ENCODE measurements at regions not wholly inside any gene's neighbourhood (a gene's known extent, or its start where the extent isn't known, plus 50 kb on each side); places are given as distances from the start of the nearest gene placed in this dataset.

- TF ChIP-seq, protein P1, sequence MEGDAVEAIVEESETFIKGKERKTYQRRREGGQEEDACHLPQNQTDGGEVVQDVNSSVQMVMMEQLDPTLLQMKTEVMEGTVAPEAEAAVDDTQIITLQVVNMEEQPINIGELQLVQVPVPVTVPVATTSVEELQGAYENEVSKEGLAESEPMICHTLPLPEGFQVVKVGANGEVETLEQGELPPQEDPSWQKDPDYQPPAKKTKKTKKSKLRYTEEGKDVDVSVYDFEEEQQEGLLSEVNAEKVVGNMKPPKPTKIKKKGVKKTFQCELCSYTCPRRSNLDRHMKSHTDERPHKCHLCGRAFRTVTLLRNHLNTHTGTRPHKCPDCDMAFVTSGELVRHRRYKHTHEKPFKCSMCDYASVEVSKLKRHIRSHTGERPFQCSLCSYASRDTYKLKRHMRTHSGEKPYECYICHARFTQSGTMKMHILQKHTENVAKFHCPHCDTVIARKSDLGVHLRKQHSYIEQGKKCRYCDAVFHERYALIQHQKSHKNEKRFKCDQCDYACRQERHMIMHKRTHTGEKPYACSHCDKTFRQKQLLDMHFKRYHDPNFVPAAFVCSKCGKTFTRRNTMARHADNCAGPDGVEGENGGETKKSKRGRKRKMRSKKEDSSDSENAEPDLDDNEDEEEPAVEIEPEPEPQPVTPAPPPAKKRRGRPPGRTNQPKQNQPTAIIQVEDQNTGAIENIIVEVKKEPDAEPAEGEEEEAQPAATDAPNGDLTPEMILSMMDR (IDR thresholded peaks at IDR 0.05): peak; percentile 52 to 75 (median 67)
- no peak for TF ChIP-seq POLR2A (IDR thresholded peaks at IDR 0.05)
These were observed 207.9 kb upstream of the MYO3A start for GRCh38 chr10:25725917-25726716.
